Neural cell (in vitro differentiated cells): ENCODE measurements at regions not wholly inside any gene's neighbourhood (a gene's known extent, or its start where the extent isn't known, plus 50 kb on each side); places are given as distances from the start of the nearest gene placed in this dataset.

ENCODE experiments used
- H2AFZ ChIP-seq: fragments of 200-600, 300-800 bp; sonication (generic), shearing (Covaris generic); 2 replicates; pipeline ENCODE4 v1.6.0; 2014; ENCODE audit warnings: low read depth, mild to moderate bottlenecking, antibody characterized with exemption, low read length, moderate library complexity
- H3F3A ChIP-seq: fragments of 200-600 bp; shearing (Covaris generic); 2 replicates; pipeline ENCODE4 v1.6.1; 2016; ENCODE audit warnings: mild to moderate bottlenecking, moderate library complexity, mixed read lengths, antibody characterized with exemption, low read length; ENCODE audit not compliant: insufficient read depth, poor library complexity, severe bottlenecking
- H3K27ac ChIP-seq: fragments of 200-600, 300-800 bp; sonication (generic), shearing (Covaris generic); 2 replicates; pipeline ENCODE4 v1.5.1; 2014; ENCODE audit warnings: mild to moderate bottlenecking, low read length, moderate library complexity
- H3K27me3 ChIP-seq: fragments of 300-800, 200-600 bp; sonication (generic), shearing (Covaris generic); 2 replicates; pipeline ENCODE4 v1.6.0; 2014; ENCODE audit warnings: mild to moderate bottlenecking, low read depth, low read length, moderate library complexity; ENCODE audit not compliant: insufficient read depth
- H3K36me3 ChIP-seq: fragments of 300-800, 200-600 bp; sonication (generic), shearing (Covaris generic); 2 replicates; pipeline ENCODE4 v1.5.1; 2014; ENCODE audit warnings: mild to moderate bottlenecking, antibody characterized with exemption, low read length, moderate library complexity; ENCODE audit not compliant: insufficient read depth
- H3K4me2 ChIP-seq: fragments of 300-800, 200-600 bp; sonication (generic), shearing (Covaris generic); 2 replicates; pipeline ENCODE4 v1.6.0; 2014; ENCODE audit warnings: mild to moderate bottlenecking, low read length
- H3K4me3 ChIP-seq: fragments of 300-800, 200-600 bp; sonication (generic), shearing (Covaris generic); 2 replicates; pipeline ENCODE4 v1.5.1; 2014; ENCODE audit warnings: mild to moderate bottlenecking, low read length, moderate library complexity
- H3K79me2 ChIP-seq: fragments of 200-600 bp; shearing (Covaris generic); replicated peaks from 2 replicates; pipeline ENCODE4 v1.6.0; 2014; ENCODE audit warnings: mild to moderate bottlenecking, low read length, moderate library complexity; ENCODE audit not compliant: insufficient read depth
- H3K9ac ChIP-seq: fragments of 300-800, 200-600 bp; sonication (generic), shearing (Covaris generic); 2 replicates; pipeline ENCODE4 v1.6.1; 2016; ENCODE audit warnings: mild to moderate bottlenecking, low read length, mixed read lengths
- H3K9me2 ChIP-seq: fragments of 200-600 bp; shearing (Covaris generic); 2 replicates; pipeline ENCODE4 v1.6.1; 2016; ENCODE audit warnings: mild to moderate bottlenecking, low read length, mixed read lengths; ENCODE audit not compliant: insufficient read depth
- H3K9me3 ChIP-seq: fragments of 200-600, 300-800 bp; sonication (generic), shearing (Covaris generic); 2 replicates; pipeline ENCODE4 v1.6.1; 2016; ENCODE audit warnings: mild to moderate bottlenecking, mixed run types, low read length, moderate library complexity, mixed read lengths
- H4K20me1 ChIP-seq: fragments of 200-600 bp; shearing (Covaris generic); 2 replicates; pipeline ENCODE4 v1.6.1; 2016; ENCODE audit warnings: mild to moderate bottlenecking, mixed run types; ENCODE audit not compliant: insufficient read depth
- EP300 ChIP-seq: fragments of 450-650 bp; conservative IDR thresholded peaks from 2 replicates; pipeline ENCODE4 v1.6.1; 2014; ENCODE audit warnings: antibody characterized with exemption, mild to moderate bottlenecking, moderate library complexity; ENCODE audit not compliant: poor library complexity, severe bottlenecking
- EZH2 ChIP-seq: fragments of 200-600, 300-800 bp; shearing (Covaris generic), sonication (generic); IDR thresholded peaks from 2 replicates; pipeline ENCODE4 v1.6.1; 2014; ENCODE audit warnings: antibody characterized with exemption, low read length, borderline replicate concordance, mild to moderate bottlenecking; ENCODE audit not compliant: insufficient read depth, poor library complexity, severe bottlenecking
- MXI1 ChIP-seq: fragments of 450-650 bp; conservative IDR thresholded peaks from 2 replicates; pipeline ENCODE4 v1.6.1; 2014; ENCODE audit warnings: antibody characterized with exemption, mild to moderate bottlenecking; ENCODE audit not compliant: poor library complexity, severe bottlenecking
- POLR2AphosphoS5 ChIP-seq: IDR thresholded peaks from 2 replicates; pipeline ENCODE4 v1.6.1; 2012
- RAD21 ChIP-seq: fragments of 450-650 bp; conservative IDR thresholded peaks from 2 replicates; pipeline ENCODE4 v1.6.1; 2014; ENCODE audit warnings: antibody characterized with exemption, mild to moderate bottlenecking, moderate library complexity
- REST ChIP-seq: IDR thresholded peaks from 2 replicates; pipeline ENCODE4 v1.6.1; 2012; ENCODE audit warnings: borderline replicate concordance
- SMC3 ChIP-seq: fragments of 450-650 bp; conservative IDR thresholded peaks from 2 replicates; pipeline ENCODE4 v1.6.1; 2014; ENCODE audit warnings: antibody characterized with exemption, mild to moderate bottlenecking, moderate library complexity; ENCODE audit not compliant: poor library complexity
- TAF1 ChIP-seq: IDR thresholded peaks from 2 replicates; pipeline ENCODE4 v1.6.1; 2012; ENCODE audit warnings: low read depth
- TF ChIP-seq, protein P1 (sequence below): fragments of 450-650 bp; IDR thresholded peaks from 2 replicates; pipeline ENCODE4 v1.5.1; 2014; ENCODE audit warnings: antibody characterized with exemption, mild to moderate bottlenecking, moderate library complexity; ENCODE audit not compliant: poor library complexity, severe bottlenecking

DNA sequence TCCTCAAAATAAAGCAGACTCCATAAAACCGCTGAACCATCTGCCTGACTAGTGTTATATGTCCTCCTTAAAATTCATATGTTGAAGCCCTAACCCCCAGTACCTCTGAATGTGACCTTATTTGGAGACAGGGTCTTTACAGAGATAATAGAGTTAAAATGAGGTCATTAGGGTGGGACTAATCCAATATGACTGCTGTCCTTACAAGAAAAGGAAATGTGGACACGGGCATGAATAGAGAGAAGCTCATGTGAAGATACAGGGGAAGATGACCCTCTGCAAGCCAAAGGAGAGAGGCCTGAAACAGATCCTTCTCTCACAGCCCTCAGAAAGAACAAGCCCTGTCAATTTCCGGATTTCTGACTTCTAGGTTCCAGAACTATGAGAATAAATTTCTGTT lies 82.0 kb upstream of the KLHL13 start:
- Histone ChIP-seq H3K4me2 (no peak overlapping the region), H2AFZ (no peak overlapping the region), H3K79me2 (no peaks in the 10 kb centered on the region), H3K9me2 (no peaks in the 10 kb centered on the region), H3K27me3 (no peaks in the 10 kb centered on the region), H3F3A (no peaks in the 10 kb centered on the region), H3K9me3 (no peaks in the 10 kb centered on the region), H4K20me1 (no peaks in the 10 kb centered on the region), H3K36me3 (no peaks in the 10 kb centered on the region), H3K9ac (no peak overlapping the region), H3K27ac (no peak overlapping the region), H3K4me3 (no peak overlapping the region)
- no peak for TF ChIP-seq TAF1
- TF ChIP-seq, protein P1, sequence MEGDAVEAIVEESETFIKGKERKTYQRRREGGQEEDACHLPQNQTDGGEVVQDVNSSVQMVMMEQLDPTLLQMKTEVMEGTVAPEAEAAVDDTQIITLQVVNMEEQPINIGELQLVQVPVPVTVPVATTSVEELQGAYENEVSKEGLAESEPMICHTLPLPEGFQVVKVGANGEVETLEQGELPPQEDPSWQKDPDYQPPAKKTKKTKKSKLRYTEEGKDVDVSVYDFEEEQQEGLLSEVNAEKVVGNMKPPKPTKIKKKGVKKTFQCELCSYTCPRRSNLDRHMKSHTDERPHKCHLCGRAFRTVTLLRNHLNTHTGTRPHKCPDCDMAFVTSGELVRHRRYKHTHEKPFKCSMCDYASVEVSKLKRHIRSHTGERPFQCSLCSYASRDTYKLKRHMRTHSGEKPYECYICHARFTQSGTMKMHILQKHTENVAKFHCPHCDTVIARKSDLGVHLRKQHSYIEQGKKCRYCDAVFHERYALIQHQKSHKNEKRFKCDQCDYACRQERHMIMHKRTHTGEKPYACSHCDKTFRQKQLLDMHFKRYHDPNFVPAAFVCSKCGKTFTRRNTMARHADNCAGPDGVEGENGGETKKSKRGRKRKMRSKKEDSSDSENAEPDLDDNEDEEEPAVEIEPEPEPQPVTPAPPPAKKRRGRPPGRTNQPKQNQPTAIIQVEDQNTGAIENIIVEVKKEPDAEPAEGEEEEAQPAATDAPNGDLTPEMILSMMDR, result no peak
- no peak for TF ChIP-seq EZH2
- no peak for TF ChIP-seq REST
- no peak for TF ChIP-seq POLR2AphosphoS5
- TF ChIP-seq EP300, result no peak
- no peak for TF ChIP-seq RAD21
- TF ChIP-seq SMC3, result no peak
- no peak for TF ChIP-seq MXI1

- Histone ChIP-seq H3K27me3 (no peaks in the 10 kb centered on the region), H2AFZ (no peak overlapping the region), H3F3A (no peaks in the 10 kb centered on the region), H3K27ac (no peak overlapping the region), H3K9me2 (no peaks in the 10 kb centered on the region), H3K79me2 (no peaks in the 10 kb centered on the region), H3K4me2 (no peak overlapping the region), H3K4me3 (no peak overlapping the region), H3K36me3 (no peaks in the 10 kb centered on the region), H3K9me3 (no peaks in the 10 kb centered on the region), H3K9ac (no peak overlapping the region), H4K20me1 (no peaks in the 10 kb centered on the region)
- TF ChIP-seq RAD21, result no peak
Measured at GRCh38 chrX:118199997-118200396, 83.4 kb upstream of the KLHL13 start.
